ENCODE measurements at regions not wholly inside any gene's neighbourhood (a gene's known extent, or its start where the extent isn't known, plus 50 kb on each side); places are given as distances from the start of the nearest gene placed in this dataset.
A peak's percentile ranks its signal among the peaks of the same experiment; 100 is the strongest.

DNA sequence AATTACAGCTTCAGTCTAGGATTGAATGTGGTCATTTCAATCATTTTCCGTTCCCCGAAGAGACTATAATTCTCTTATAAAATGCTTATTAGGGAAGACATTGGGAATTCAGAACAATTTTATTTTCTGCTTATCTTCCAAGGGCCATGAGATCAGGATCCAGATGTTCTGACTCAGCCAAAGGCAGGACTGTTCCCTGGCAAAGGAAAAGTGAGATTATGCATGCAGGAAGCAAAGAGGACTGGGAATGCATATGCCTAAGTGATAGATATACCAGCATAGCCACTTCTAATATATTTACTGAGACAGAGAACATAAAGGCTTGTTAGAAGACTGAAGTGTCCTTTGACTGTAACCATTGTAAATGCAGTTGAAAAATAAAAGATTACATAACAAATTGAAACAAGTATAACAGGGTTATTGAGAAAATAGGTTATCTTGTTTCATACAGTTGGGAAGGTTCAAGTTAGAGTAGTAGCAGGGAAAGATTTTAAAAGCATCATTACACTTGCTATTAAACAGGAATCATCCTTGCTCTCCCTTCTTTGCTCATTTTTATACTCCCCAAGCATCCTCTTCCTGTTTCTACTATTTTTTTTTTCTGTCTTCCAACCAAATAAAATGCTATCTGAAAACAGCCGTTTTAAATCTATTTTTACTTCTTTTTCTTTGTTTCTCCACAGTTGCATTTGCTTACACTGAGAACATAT, 439.6 kb upstream of the ADAMTS5 start:
- H3K4me3 ChIP-seq = no peak overlapping the region
- no peaks in the 10 kb centered on the region for H3K27me3 ChIP-seq
- peak in 1 of 4 donors; percentile 44 for DNase-seq
- H3K36me3 ChIP-seq = no peaks in the 10 kb centered on the region
- H3K27ac ChIP-seq = peak overlapping the region; percentile 23 to 34
- H3K9me3 ChIP-seq = no peaks in the 10 kb centered on the region
- intact Hi-C loops (cut with DNase I) = no loop called here
- peaks cover 0 to 5% of the 10 kb centered on the region in 2 donors for H3K4me1 ChIP-seq
- no peak for ATAC-seq
- TF ChIP-seq, protein P1, sequence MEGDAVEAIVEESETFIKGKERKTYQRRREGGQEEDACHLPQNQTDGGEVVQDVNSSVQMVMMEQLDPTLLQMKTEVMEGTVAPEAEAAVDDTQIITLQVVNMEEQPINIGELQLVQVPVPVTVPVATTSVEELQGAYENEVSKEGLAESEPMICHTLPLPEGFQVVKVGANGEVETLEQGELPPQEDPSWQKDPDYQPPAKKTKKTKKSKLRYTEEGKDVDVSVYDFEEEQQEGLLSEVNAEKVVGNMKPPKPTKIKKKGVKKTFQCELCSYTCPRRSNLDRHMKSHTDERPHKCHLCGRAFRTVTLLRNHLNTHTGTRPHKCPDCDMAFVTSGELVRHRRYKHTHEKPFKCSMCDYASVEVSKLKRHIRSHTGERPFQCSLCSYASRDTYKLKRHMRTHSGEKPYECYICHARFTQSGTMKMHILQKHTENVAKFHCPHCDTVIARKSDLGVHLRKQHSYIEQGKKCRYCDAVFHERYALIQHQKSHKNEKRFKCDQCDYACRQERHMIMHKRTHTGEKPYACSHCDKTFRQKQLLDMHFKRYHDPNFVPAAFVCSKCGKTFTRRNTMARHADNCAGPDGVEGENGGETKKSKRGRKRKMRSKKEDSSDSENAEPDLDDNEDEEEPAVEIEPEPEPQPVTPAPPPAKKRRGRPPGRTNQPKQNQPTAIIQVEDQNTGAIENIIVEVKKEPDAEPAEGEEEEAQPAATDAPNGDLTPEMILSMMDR (IDR thresholded peaks at IDR 0.05) = no peak

DNA sequence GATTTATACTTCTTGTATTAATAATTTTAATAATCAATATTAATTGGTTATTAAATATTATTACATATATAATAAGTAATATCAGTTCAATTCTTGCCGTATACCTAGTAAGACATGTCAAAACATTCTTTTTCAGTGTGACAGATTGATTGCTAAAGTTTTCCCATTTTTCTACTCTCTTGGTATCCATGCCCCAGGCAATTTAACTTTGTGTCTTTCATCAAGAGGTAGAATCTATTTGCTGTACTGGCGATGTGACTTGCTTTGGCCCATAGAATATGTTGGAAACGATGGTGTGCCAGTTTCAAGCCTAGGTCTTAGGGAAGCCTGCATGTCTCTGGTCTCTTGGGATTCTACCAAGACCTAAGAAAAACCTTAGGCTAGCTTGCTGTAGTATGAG, 436.1 kb upstream of the ADAMTS5 start:
- TF ChIP-seq, protein P1 (IDR thresholded peaks at IDR 0.05) = no peak
- DNase-seq (no peak), ATAC-seq (no peak)
- H3K27ac ChIP-seq = no peak overlapping the region
- H3K36me3 ChIP-seq = no peaks in the 10 kb centered on the region
- H3K4me3 ChIP-seq = no peak overlapping the region
- no peaks in the 10 kb centered on the region for H3K27me3 ChIP-seq
- peaks cover 0 to 5% of the 10 kb centered on the region in 2 donors for H3K4me1 ChIP-seq
- H3K9me3 ChIP-seq = no peaks in the 10 kb centered on the region
- intact Hi-C loops (cut with DNase I) = no loop called here

DNA sequence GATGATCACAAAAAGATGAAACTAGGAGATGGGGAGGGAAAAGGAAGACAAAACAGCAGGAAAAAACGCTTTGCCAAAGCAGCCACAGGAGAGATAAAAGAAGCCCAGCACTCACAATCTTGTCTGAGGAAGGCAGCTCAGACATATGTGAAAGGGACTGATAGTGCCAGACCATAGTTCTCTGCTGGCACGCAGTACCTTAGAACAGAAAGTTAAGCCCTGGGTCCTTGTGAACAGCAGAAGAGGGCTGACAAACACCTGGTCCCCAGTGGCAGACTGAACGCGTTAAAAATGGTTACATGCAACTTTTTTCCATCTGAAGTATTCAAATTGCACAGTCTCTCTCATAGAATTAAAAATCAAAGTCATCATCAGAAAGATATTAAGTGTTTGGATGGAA, 433.2 kb upstream of the ADAMTS5 start:
- TF ChIP-seq, protein P1 (IDR thresholded peaks at IDR 0.05) = no peak
- ATAC-seq (no peak), DNase-seq (no peak)
- no peaks in the 10 kb centered on the region for H3K9me3 ChIP-seq
- H3K36me3 ChIP-seq = no peaks in the 10 kb centered on the region
- H3K4me3 ChIP-seq = no peak overlapping the region
- H3K4me1 ChIP-seq = no peaks in the 10 kb centered on the region
- H3K27ac ChIP-seq = no peak overlapping the region
- intact Hi-C loops (cut with DNase I) = no loop called here
- H3K27me3 ChIP-seq = no peaks in the 10 kb centered on the region

DNA sequence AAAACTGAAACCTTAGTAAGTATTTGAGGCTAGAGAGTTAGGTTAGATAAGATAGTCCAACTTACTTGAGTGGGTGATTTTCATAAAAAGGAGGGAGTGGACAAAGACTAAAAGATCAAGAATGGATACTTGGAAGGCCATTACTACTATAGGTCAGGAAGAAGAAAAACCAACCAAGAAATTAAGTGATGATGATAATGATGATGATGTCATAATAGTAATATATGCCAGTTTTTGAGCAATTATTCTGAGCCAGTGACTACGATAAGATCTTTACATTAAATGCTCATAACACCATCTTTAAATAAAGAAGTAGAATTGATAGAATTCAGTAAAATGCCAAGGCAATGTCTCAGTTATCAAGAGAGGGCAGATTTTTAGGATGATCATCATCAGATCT, 430.7 kb upstream of the ADAMTS5 start:
- Histone ChIP-seq H3K4me3 (no peak overlapping the region), H3K9me3 (no peaks in the 10 kb centered on the region), H3K27me3 (no peaks in the 10 kb centered on the region), H3K27ac (no peak overlapping the region), H3K36me3 (no peaks in the 10 kb centered on the region), H3K4me1 (no peaks in the 10 kb centered on the region)
- DNase-seq (no peak), ATAC-seq (no peak)
- TF ChIP-seq, protein P1 (IDR thresholded peaks at IDR 0.05) = no peak
- intact Hi-C loops (cut with DNase I) = no loop called here

DNA sequence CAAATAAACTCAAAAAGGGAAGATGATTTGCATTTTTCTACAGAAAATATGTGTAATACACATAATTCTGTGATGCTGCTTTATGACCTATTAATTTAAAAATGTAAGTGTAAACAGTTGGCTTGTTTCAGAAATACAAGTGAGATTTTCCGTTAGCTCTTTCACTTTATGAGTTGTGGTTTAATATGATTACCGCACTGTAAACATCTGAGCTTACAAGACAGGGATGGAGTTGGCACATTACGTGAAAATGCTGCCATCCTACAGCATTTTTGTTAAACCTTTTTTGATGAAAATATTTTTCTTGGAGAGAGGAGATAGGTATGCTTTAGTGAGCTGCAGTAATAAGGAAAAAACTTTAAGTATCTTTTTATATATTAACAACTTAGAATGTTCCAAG, 426.8 kb upstream of the ADAMTS5 start:
- no peaks in the 10 kb centered on the region for H3K9me3 ChIP-seq
- no peaks in the 10 kb centered on the region for H3K36me3 ChIP-seq
- H3K4me3 ChIP-seq = no peak overlapping the region
- ATAC-seq (no peak), DNase-seq (no peak)
- no peaks in the 10 kb centered on the region for H3K27me3 ChIP-seq
- TF ChIP-seq, protein P1 (IDR thresholded peaks at IDR 0.05) = no peak
- no peaks in the 10 kb centered on the region for H3K4me1 ChIP-seq
- intact Hi-C loops (cut with DNase I) = no loop called here
- H3K27ac ChIP-seq = no peak overlapping the region

All from left lung (tissue), 4 donors.